Mesendoderm (in vitro differentiated cells): ENCODE measurements at regions not wholly inside any gene's neighbourhood (a gene's known extent, or its start where the extent isn't known, plus 50 kb on each side); places are given as distances from the start of the nearest gene placed in this dataset.

ENCODE experiments used
- DNase-seq: peaks from one replicate; pipeline ENCODE4 v3.0.0; 2013
- H2AK5ac ChIP-seq: 2 replicates; pipeline ENCODE4 v1.6.1; 2013; ENCODE audit warnings: low read length, inconsistent platforms
- H2BK120ac ChIP-seq: 2 replicates; pipeline ENCODE4 v1.6.1; 2013; ENCODE audit warnings: low read depth, mild to moderate bottlenecking, low read length, moderate library complexity, mixed read lengths
- H2BK15ac ChIP-seq: replicated peaks from 2 replicates; pipeline ENCODE4 v1.6.1; 2013; ENCODE audit warnings: low read depth, mild to moderate bottlenecking, moderate library complexity
- H2BK5ac ChIP-seq: 2 replicates; pipeline ENCODE4 v1.6.1; 2013; ENCODE audit warnings: low read length, inconsistent platforms
- H3K18ac ChIP-seq: 2 replicates; pipeline ENCODE4 v1.6.1; 2013; ENCODE audit warnings: mild to moderate bottlenecking, low read length, mixed read lengths
- H3K23ac ChIP-seq: one replicate; pipeline ENCODE4 v1.6.1; 2013; ENCODE audit warnings: low read length
- H3K27ac ChIP-seq: 2 replicates; pipeline ENCODE4 v1.5.1; 2013; ENCODE audit warnings: low read depth, mild to moderate bottlenecking, inconsistent platforms, low read length, moderate library complexity
- H3K27me3 ChIP-seq: 2 replicates; pipeline ENCODE4 v1.6.1; 2013; ENCODE audit warnings: low read length, control low read depth, mild to moderate bottlenecking, inconsistent platforms; ENCODE audit not compliant: insufficient read depth, poor library complexity
- H3K36me3 ChIP-seq: 2 replicates; pipeline ENCODE4 v1.6.1; 2013; ENCODE audit warnings: low read length, inconsistent platforms; ENCODE audit not compliant: control insufficient read depth, insufficient read depth
- H3K4ac ChIP-seq: one replicate; pipeline ENCODE4 v1.6.1; 2013; ENCODE audit warnings: low read depth, mild to moderate bottlenecking, low read length, moderate library complexity
- H3K4me1 ChIP-seq: 2 replicates; pipeline ENCODE4 v1.6.1; 2013; ENCODE audit warnings: low read depth, low read length, inconsistent platforms; ENCODE audit not compliant: control insufficient read depth
- H3K4me2 ChIP-seq: 2 replicates; pipeline ENCODE4 v1.6.1; 2013; ENCODE audit warnings: low read length
- H3K4me3 ChIP-seq: 2 replicates; pipeline ENCODE4 v1.5.1; 2013; ENCODE audit warnings: mild to moderate bottlenecking, low read length
- H3K56ac ChIP-seq: one replicate; pipeline ENCODE4 v1.6.1; 2013; ENCODE audit warnings: low read length
- H3K79me1 ChIP-seq: 2 replicates; pipeline ENCODE4 v1.6.1; 2013; ENCODE audit warnings: low read length, inconsistent platforms
- H3K79me2 ChIP-seq: 2 replicates; pipeline ENCODE4 v1.6.1; 2013; ENCODE audit warnings: mild to moderate bottlenecking, low read length; ENCODE audit not compliant: control insufficient read depth, insufficient read depth
- H3K9ac ChIP-seq: 2 replicates; pipeline ENCODE4 v1.6.1; 2013; ENCODE audit warnings: low read length, inconsistent platforms
- H4K5ac ChIP-seq: one replicate; pipeline ENCODE4 v1.6.1; 2013; ENCODE audit warnings: low read length
- H4K8ac ChIP-seq: one replicate; pipeline ENCODE4 v1.6.1; 2013; ENCODE audit warnings: low read depth, mild to moderate bottlenecking, control low read depth, low read length, moderate library complexity
- WGBS: extraction: QIAGEN DNeasy Blood & Tissue Kit; methylation state at CpG from one replicate; pipeline ENCODE4 v1.1.7; 2013; ENCODE audit warnings: low lambda C conversion rate, missing lambda C conversion rate; ENCODE audit not compliant: insufficient coverage; ENCODE audit errors: extremely low coverage; 5-methylcytosine and 5-hydroxymethylcytosine counted together

GRCh38 chr6:122066200-122066599 lies 333.3 kb upstream of the HSF2 start:
- Histone ChIP-seq H3K79me1 (no peaks in the 10 kb centered on the region), H2BK120ac (no peak overlapping the region), H3K9ac (no peak overlapping the region), H3K4me3 (no peak overlapping the region), H3K27ac (no peak overlapping the region), H3K4me2 (no peak overlapping the region), H4K8ac (no peak overlapping the region), H2BK15ac (no peak overlapping the region), H3K27me3 (no peaks in the 10 kb centered on the region), H3K23ac (no peak overlapping the region), H3K56ac (no peak overlapping the region), H2BK5ac (no peak overlapping the region), H3K18ac (no peak overlapping the region), H2AK5ac (no peak overlapping the region), H3K36me3 (no peaks in the 10 kb centered on the region), H4K5ac (no peak overlapping the region), H3K79me2 (no peaks in the 10 kb centered on the region), H3K4ac (no peak overlapping the region), H3K4me1 (no peaks in the 10 kb centered on the region)
- no peak for DNase-seq
- WGBS = no CpG with 5 or more reads among the region's 4 CpGs

- Histone ChIP-seq H3K9ac (no peak overlapping the region), H3K4me2 (no peak overlapping the region), H3K56ac (no peak overlapping the region), H2AK5ac (no peak overlapping the region), H3K23ac (no peak overlapping the region), H2BK120ac (no peak overlapping the region), H3K79me2 (no peaks in the 10 kb centered on the region), H3K27ac (no peak overlapping the region), H3K4ac (no peak overlapping the region), H2BK15ac (no peak overlapping the region), H3K36me3 (no peaks in the 10 kb centered on the region), H3K27me3 (no peaks in the 10 kb centered on the region), H3K4me3 (no peak overlapping the region), H2BK5ac (no peak overlapping the region), H3K4me1 (no peaks in the 10 kb centered on the region), H3K18ac (no peak overlapping the region), H4K8ac (no peak overlapping the region), H4K5ac (no peak overlapping the region), H3K79me1 (no peaks in the 10 kb centered on the region)
- no CpG with 5 or more reads among the region's 3 CpGs for WGBS
- no peak for DNase-seq
These were observed 331.1 kb upstream of the HSF2 start for GRCh38 chr6:122068291-122068769.

- H3K4ac ChIP-seq = no peak overlapping the region
- no peak overlapping the region for H3K9ac ChIP-seq
- H3K18ac ChIP-seq = no peak overlapping the region
- H3K4me3 ChIP-seq = no peak overlapping the region
- H2BK5ac ChIP-seq = no peak overlapping the region
- no peak overlapping the region for H3K56ac ChIP-seq
- no peaks in the 10 kb centered on the region for H3K27me3 ChIP-seq
- DNase-seq = no peak
- H2BK120ac ChIP-seq = no peak overlapping the region
- no peaks in the 10 kb centered on the region for H3K79me1 ChIP-seq
- H2AK5ac ChIP-seq = no peak overlapping the region
- H3K23ac ChIP-seq = no peak overlapping the region
- H4K8ac ChIP-seq = no peak overlapping the region
- H3K4me2 ChIP-seq = no peak overlapping the region
- no peaks in the 10 kb centered on the region for H3K4me1 ChIP-seq
- no peaks in the 10 kb centered on the region for H3K79me2 ChIP-seq
- H2BK15ac ChIP-seq = no peak overlapping the region
- no CpG with 5 or more reads among the region's 4 CpGs for WGBS
- H3K27ac ChIP-seq = no peak overlapping the region
- H3K36me3 ChIP-seq = no peaks in the 10 kb centered on the region
- no peak overlapping the region for H4K5ac ChIP-seq
These were observed 329.5 kb upstream of the HSF2 start for GRCh38 chr6:122069932-122070331.

- H3K4ac ChIP-seq = no peak overlapping the region
- H3K18ac ChIP-seq = no peak overlapping the region
- H3K4me1 ChIP-seq = no peaks in the 10 kb centered on the region
- H3K23ac ChIP-seq = no peak overlapping the region
- H3K4me3 ChIP-seq = no peak overlapping the region
- H3K4me2 ChIP-seq = no peak overlapping the region
- H3K27me3 ChIP-seq = no peaks in the 10 kb centered on the region
- H2BK15ac ChIP-seq = no peak overlapping the region
- DNase-seq = no peak
- no peaks in the 10 kb centered on the region for H3K79me1 ChIP-seq
- H3K79me2 ChIP-seq = no peaks in the 10 kb centered on the region
- no peaks in the 10 kb centered on the region for H3K36me3 ChIP-seq
- WGBS = no CpG with 5 or more reads among the region's 8 CpGs
- H3K9ac ChIP-seq = no peak overlapping the region
- no peak overlapping the region for H2BK120ac ChIP-seq
- H4K8ac ChIP-seq = no peak overlapping the region
- no peak overlapping the region for H4K5ac ChIP-seq
- no peak overlapping the region for H3K27ac ChIP-seq
- H3K56ac ChIP-seq = no peak overlapping the region
- no peak overlapping the region for H2BK5ac ChIP-seq
- H2AK5ac ChIP-seq = no peak overlapping the region
These were observed 327.3 kb upstream of the HSF2 start for GRCh38 chr6:122072014-122072647.

- DNase-seq = no peak
- Histone ChIP-seq H3K4me3 (no peak overlapping the region), H3K27me3 (no peaks in the 10 kb centered on the region), H3K18ac (no peak overlapping the region), H3K79me1 (no peaks in the 10 kb centered on the region), H2BK5ac (no peak overlapping the region), H3K36me3 (no peaks in the 10 kb centered on the region), H3K56ac (no peak overlapping the region), H4K8ac (no peak overlapping the region), H2BK120ac (no peak overlapping the region), H3K4me1 (no peaks in the 10 kb centered on the region), H3K79me2 (no peaks in the 10 kb centered on the region), H3K9ac (no peak overlapping the region), H4K5ac (no peak overlapping the region), H3K4ac (no peak overlapping the region), H2AK5ac (no peak overlapping the region), H3K23ac (no peak overlapping the region), H3K4me2 (no peak overlapping the region), H3K27ac (no peak overlapping the region), H2BK15ac (no peak overlapping the region)
These were observed 324.2 kb upstream of the HSF2 start for GRCh38 chr6:122075084-122075838.
